ENCODE measurements at regions not wholly inside any gene's neighbourhood (a gene's known extent, or its start where the extent isn't known, plus 50 kb on each side); places are given as distances from the start of the nearest gene placed in this dataset.

- Histone ChIP-seq H3K27ac (ENCODE audit: low read length) (no peak overlapping the region), H3K27me3 (ENCODE audit: control insufficient read depth in 1 of 2, insufficient read depth in 2 of 2, low read length in 2 of 2) (no peaks in the 10 kb centered on the region), H3K4me3 (ENCODE audit: low read length in 2 of 2) (no peak overlapping the region)
Observed at GRCh38 chr2:207276858-207277257, 111.1 kb upstream of the KLF7 start.

GRCh38 chr2:207279520-207279919 is 113.8 kb upstream of the KLF7 start:
- Histone ChIP-seq H3K4me3 (ENCODE audit: low read length in 2 of 2) (no peak overlapping the region), H3K27ac (ENCODE audit: low read length) (no peak overlapping the region), H3K9me3 (ENCODE audit: control insufficient read depth in 2 of 2, low read length in 2 of 2) (no peaks in the 10 kb centered on the region), H3K36me3 (ENCODE audit: control insufficient read depth in 2 of 2, insufficient read depth in 2 of 2, low read length in 2 of 2) (no peaks in the 10 kb centered on the region), H3K4me1 (ENCODE audit: control insufficient read depth, insufficient read depth, low read length) (no peaks in the 10 kb centered on the region), H3K9ac (ENCODE audit: low read length in 2 of 2) (no peak overlapping the region), H3K27me3 (ENCODE audit: control insufficient read depth in 1 of 2, insufficient read depth in 2 of 2, low read length in 2 of 2) (no peaks in the 10 kb centered on the region)

More at GRCh38 chr2:207276858-207277257, 111.1 kb upstream of the KLF7 start:
- no peaks in the 10 kb centered on the region for H3K36me3 ChIP-seq (ENCODE audit: control insufficient read depth in 2 of 2, insufficient read depth in 2 of 2, low read length in 2 of 2)
- H3K9ac ChIP-seq (ENCODE audit: low read length in 2 of 2) = no peak overlapping the region
- H3K9me3 ChIP-seq (ENCODE audit: control insufficient read depth in 2 of 2, low read length in 2 of 2) = no peaks in the 10 kb centered on the region
- H3K4me1 ChIP-seq (ENCODE audit: control insufficient read depth, insufficient read depth, low read length) = no peaks in the 10 kb centered on the region

DNA sequence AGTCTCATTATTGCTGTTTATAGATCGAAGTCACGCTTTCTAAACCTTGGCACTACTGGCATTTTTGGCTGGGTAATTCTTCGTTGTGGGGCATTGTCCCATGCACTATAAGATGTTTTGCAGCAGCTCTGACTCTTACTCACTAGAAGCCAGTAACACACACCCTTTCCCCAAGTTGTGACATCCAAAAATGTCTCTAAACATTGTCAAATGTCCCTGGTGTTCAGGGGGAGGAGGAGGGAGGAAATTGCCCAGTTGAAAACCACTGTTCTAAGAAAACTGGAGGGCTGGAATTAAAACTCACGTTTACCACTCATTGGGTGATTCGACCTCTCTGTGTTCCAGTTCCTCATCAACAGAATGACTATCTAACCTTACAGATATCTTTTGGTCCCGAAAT is 115.7 kb upstream of the KLF7 start:
- no peak overlapping the region for H3K27ac ChIP-seq (ENCODE audit: low read length)
- H3K4me1 ChIP-seq (ENCODE audit: control insufficient read depth, insufficient read depth, low read length) = no peaks in the 10 kb centered on the region
- no peaks in the 10 kb centered on the region for H3K9me3 ChIP-seq (ENCODE audit: control insufficient read depth in 2 of 2, low read length in 2 of 2)
- no peak overlapping the region for H3K4me3 ChIP-seq (ENCODE audit: low read length in 2 of 2)
- H3K9ac ChIP-seq (ENCODE audit: low read length in 2 of 2) = no peak overlapping the region
- no peaks in the 10 kb centered on the region for H3K36me3 ChIP-seq (ENCODE audit: control insufficient read depth in 2 of 2, insufficient read depth in 2 of 2, low read length in 2 of 2)
- H3K27me3 ChIP-seq (ENCODE audit: control insufficient read depth in 1 of 2, insufficient read depth in 2 of 2, low read length in 2 of 2) = no peaks in the 10 kb centered on the region

DNA sequence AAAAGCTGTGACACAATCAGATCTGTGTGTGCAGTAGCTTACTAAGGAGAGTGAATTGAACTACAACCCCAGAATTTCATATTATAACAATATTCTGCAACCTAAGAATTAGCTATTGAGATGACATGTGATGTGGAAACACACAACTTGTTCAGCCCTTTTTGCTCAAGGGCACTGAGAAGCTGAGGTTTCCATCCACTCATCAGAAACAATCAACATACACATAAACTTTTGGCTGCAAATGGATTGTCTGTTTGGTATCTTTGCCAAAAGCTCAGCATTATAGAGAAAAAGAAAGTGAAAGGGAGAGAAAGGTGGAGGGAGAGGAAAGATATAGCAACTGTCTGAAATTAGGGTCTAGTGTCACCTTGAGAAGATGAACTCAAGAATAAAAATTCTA is 117.2 kb upstream of the KLF7 start:
- Histone ChIP-seq H3K4me3 (ENCODE audit: low read length in 2 of 2) (no peak overlapping the region), H3K4me1 (ENCODE audit: control insufficient read depth, insufficient read depth, low read length) (no peaks in the 10 kb centered on the region), H3K9ac (ENCODE audit: low read length in 2 of 2) (no peak overlapping the region), H3K9me3 (ENCODE audit: control insufficient read depth in 2 of 2, low read length in 2 of 2) (no peaks in the 10 kb centered on the region), H3K27ac (ENCODE audit: low read length) (no peak overlapping the region), H3K27me3 (ENCODE audit: control insufficient read depth in 1 of 2, insufficient read depth in 2 of 2, low read length in 2 of 2) (no peaks in the 10 kb centered on the region), H3K36me3 (ENCODE audit: control insufficient read depth in 2 of 2, insufficient read depth in 2 of 2, low read length in 2 of 2) (no peaks in the 10 kb centered on the region)

DNA sequence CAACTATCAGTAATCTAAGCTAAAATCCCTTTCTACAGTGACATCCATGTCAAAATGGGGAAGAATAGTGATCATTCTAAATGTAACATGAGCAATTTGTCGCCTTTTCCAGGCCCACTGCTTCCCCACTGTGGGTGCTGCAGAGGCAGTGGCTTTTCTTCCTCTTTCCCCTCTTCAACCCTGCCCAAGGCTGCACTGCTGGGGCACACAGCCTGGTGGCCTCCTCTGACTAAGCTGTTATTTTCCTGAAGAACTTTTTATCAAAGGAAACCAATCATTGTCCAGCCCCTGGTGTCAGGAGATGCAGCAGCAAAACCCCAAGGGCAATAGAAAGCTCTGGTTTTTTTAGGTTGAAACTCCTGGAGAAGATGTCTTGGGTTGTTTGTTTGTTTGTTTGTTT is 117.6 kb upstream of the KLF7 start:
- no peaks in the 10 kb centered on the region for H3K9me3 ChIP-seq (ENCODE audit: control insufficient read depth in 2 of 2, low read length in 2 of 2)
- H3K27ac ChIP-seq (ENCODE audit: low read length) = no peak overlapping the region
- no peaks in the 10 kb centered on the region for H3K27me3 ChIP-seq (ENCODE audit: control insufficient read depth in 1 of 2, insufficient read depth in 2 of 2, low read length in 2 of 2)
- H3K4me3 ChIP-seq (ENCODE audit: low read length in 2 of 2) = no peak overlapping the region
- no peaks in the 10 kb centered on the region for H3K36me3 ChIP-seq (ENCODE audit: control insufficient read depth in 2 of 2, insufficient read depth in 2 of 2, low read length in 2 of 2)
- no peaks in the 10 kb centered on the region for H3K4me1 ChIP-seq (ENCODE audit: control insufficient read depth, insufficient read depth, low read length)
- H3K9ac ChIP-seq (ENCODE audit: low read length in 2 of 2) = no peak overlapping the region

- Histone ChIP-seq H3K9me3 (ENCODE audit: control insufficient read depth in 2 of 2, low read length in 2 of 2) (no peaks in the 10 kb centered on the region), H3K4me3 (ENCODE audit: low read length in 2 of 2) (no peak overlapping the region), H3K4me1 (ENCODE audit: control insufficient read depth, insufficient read depth, low read length) (no peaks in the 10 kb centered on the region), H3K36me3 (ENCODE audit: control insufficient read depth in 2 of 2, insufficient read depth in 2 of 2, low read length in 2 of 2) (no peaks in the 10 kb centered on the region), H3K9ac (ENCODE audit: low read length in 2 of 2) (no peak overlapping the region), H3K27me3 (ENCODE audit: control insufficient read depth in 1 of 2, insufficient read depth in 2 of 2, low read length in 2 of 2) (no peaks in the 10 kb centered on the region), H3K27ac (ENCODE audit: low read length) (no peak overlapping the region)
Observed at GRCh38 chr2:207284556-207285472, 119.1 kb upstream of the KLF7 start.

DNA sequence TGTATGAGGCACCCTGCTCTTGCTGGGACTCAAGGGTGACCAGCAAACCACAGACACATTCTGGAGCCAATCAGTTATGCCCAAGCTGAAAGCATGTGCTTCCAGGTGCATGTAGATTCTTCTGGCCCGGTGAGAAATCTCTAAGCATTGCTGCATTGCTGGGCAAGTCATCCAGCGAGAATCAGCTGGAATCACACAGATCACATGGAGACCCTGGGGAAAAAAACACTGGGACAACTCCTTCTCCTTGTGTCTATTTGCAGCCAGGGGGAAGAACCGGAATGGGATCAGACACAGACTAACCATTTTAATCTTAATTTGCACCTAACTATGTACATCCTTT is 119.7 kb upstream of the KLF7 start:
- Histone ChIP-seq H3K36me3 (ENCODE audit: control insufficient read depth in 2 of 2, insufficient read depth in 2 of 2, low read length in 2 of 2) (no peaks in the 10 kb centered on the region), H3K9me3 (ENCODE audit: control insufficient read depth in 2 of 2, low read length in 2 of 2) (no peaks in the 10 kb centered on the region), H3K4me3 (ENCODE audit: low read length in 2 of 2) (no peak overlapping the region), H3K27me3 (ENCODE audit: control insufficient read depth in 1 of 2, insufficient read depth in 2 of 2, low read length in 2 of 2) (no peaks in the 10 kb centered on the region), H3K4me1 (ENCODE audit: control insufficient read depth, insufficient read depth, low read length) (no peaks in the 10 kb centered on the region), H3K9ac (ENCODE audit: low read length in 2 of 2) (no peak overlapping the region), H3K27ac (ENCODE audit: low read length) (no peak overlapping the region)

DNA sequence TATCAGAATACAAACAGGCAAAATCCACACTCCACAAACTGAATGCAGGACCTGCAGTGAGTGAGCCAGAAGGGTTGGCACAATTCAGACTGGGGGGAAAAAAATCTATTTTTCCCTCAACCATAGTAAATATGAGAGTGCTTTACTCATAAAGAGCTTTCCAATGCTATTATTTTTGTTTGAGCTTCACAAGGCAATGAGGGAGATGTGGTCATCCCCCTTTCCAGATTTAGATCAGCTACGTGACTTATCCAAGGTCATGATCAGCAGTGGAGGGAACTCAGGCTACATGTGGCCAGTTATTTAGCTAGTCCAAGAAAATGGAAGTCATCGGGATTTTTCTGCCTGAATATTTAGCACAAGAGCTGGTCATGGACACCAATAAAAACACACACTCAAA is 120.4 kb upstream of the KLF7 start:
- Histone ChIP-seq H3K4me1 (ENCODE audit: control insufficient read depth, insufficient read depth, low read length) (no peaks in the 10 kb centered on the region), H3K27ac (ENCODE audit: low read length) (no peak overlapping the region), H3K36me3 (ENCODE audit: control insufficient read depth in 2 of 2, insufficient read depth in 2 of 2, low read length in 2 of 2) (no peaks in the 10 kb centered on the region), H3K4me3 (ENCODE audit: low read length in 2 of 2) (no peak overlapping the region), H3K9me3 (ENCODE audit: control insufficient read depth in 2 of 2, low read length in 2 of 2) (no peaks in the 10 kb centered on the region), H3K27me3 (ENCODE audit: control insufficient read depth in 1 of 2, insufficient read depth in 2 of 2, low read length in 2 of 2) (no peaks in the 10 kb centered on the region), H3K9ac (ENCODE audit: low read length in 2 of 2) (no peak overlapping the region)

DNA sequence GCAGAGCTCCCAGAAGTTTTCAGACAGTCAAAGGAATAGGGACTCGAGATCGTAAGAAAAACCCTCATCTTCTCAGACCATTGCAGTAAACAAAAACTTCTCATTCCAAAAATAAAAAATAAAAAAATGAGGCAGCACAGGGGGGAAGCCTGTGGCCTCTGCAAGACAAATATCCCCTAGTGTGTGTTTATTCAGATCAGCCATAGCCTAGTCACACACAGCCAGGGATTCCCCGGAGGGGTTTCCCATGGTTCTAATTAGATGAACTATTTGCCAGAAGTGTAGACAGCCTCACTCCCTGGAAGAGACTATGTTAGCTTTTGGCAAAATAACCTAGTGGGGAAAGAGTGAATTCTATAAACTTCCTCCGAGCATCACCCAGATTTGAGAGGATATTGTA is 122.9 kb upstream of the KLF7 start:
- no peak overlapping the region for H3K27ac ChIP-seq (ENCODE audit: low read length)

GRCh38 chr2:207289295-207290018 is 123.7 kb upstream of the KLF7 start:
- no peaks in the 10 kb centered on the region for H3K36me3 ChIP-seq (ENCODE audit: control insufficient read depth in 2 of 2, insufficient read depth in 2 of 2, low read length in 2 of 2)
- H3K4me3 ChIP-seq (ENCODE audit: low read length in 2 of 2) = no peak overlapping the region
- no peaks in the 10 kb centered on the region for H3K9me3 ChIP-seq (ENCODE audit: control insufficient read depth in 2 of 2, low read length in 2 of 2)
- H3K27me3 ChIP-seq (ENCODE audit: control insufficient read depth in 1 of 2, insufficient read depth in 2 of 2, low read length in 2 of 2) = no peaks in the 10 kb centered on the region
- no peaks in the 10 kb centered on the region for H3K4me1 ChIP-seq (ENCODE audit: control insufficient read depth, insufficient read depth, low read length)
- H3K9ac ChIP-seq (ENCODE audit: low read length in 2 of 2) = no peak overlapping the region
- H3K27ac ChIP-seq (ENCODE audit: low read length) = no peak overlapping the region

More for the DNA sequence above, 122.9 kb upstream of the KLF7 start:
- no peaks in the 10 kb centered on the region for H3K9me3 ChIP-seq (ENCODE audit: control insufficient read depth in 2 of 2, low read length in 2 of 2)
- no peak overlapping the region for H3K9ac ChIP-seq (ENCODE audit: low read length in 2 of 2)
- H3K27me3 ChIP-seq (ENCODE audit: control insufficient read depth in 1 of 2, insufficient read depth in 2 of 2, low read length in 2 of 2) = no peaks in the 10 kb centered on the region
- no peaks in the 10 kb centered on the region for H3K36me3 ChIP-seq (ENCODE audit: control insufficient read depth in 2 of 2, insufficient read depth in 2 of 2, low read length in 2 of 2)
- H3K4me1 ChIP-seq (ENCODE audit: control insufficient read depth, insufficient read depth, low read length) = no peaks in the 10 kb centered on the region
- no peak overlapping the region for H3K4me3 ChIP-seq (ENCODE audit: low read length in 2 of 2)
